Muscle layer of duodenum (tissue), 2 donors: ENCODE measurements at regions not wholly inside any gene's neighbourhood (a gene's known extent, or its start where the extent isn't known, plus 50 kb on each side); places are given as distances from the start of the nearest gene placed in this dataset.
"Not testable (repeated sequence)": the region's sequence is repeated elsewhere in the genome, so short reads cannot be mapped to it uniquely, and the experiment has no call there.

Experiments
- H3K27ac ChIP-seq: one replicate; pipeline ENCODE4 v1.7.0; 2013; ENCODE audit warnings: mild to moderate bottlenecking, low read length
- H3K27me3 ChIP-seq: one replicate; pipeline ENCODE4 v1.7.0; 2013; ENCODE audit warnings: low read depth, mild to moderate bottlenecking, control low read depth, low read length
- H3K36me3 ChIP-seq, 2 donors: one replicate each; pipeline ENCODE4 v1.7.0; 2013; ENCODE audit warnings: low read length in 2 of 2, control low read depth in 1 of 2, mild to moderate bottlenecking in 1 of 2; ENCODE audit not compliant: insufficient read depth in 2 of 2, control insufficient read depth in 1 of 2
- H3K4me1 ChIP-seq, 2 donors: one replicate each; pipeline ENCODE4 v1.7.0; 2013; ENCODE audit warnings: low read length in 2 of 2, mild to moderate bottlenecking in 2 of 2, control low read depth in 1 of 2, moderate library complexity in 1 of 2; ENCODE audit not compliant: insufficient read depth in 2 of 2, control insufficient read depth in 1 of 2
- H3K4me3 ChIP-seq, 2 donors: one replicate each; pipeline ENCODE4 v1.7.0; 2013; ENCODE audit warnings: low read length in 2 of 2, low read depth in 1 of 2, mild to moderate bottlenecking in 1 of 2
- H3K9me3 ChIP-seq, 2 donors: one replicate each; pipeline ENCODE4 v1.7.0; 2013; ENCODE audit warnings: low read length in 2 of 2, control low read depth in 1 of 2, mild to moderate bottlenecking in 1 of 2; ENCODE audit not compliant: control insufficient read depth in 1 of 2
- donor health status: healthy.

- Histone ChIP-seq H3K4me1 (no peaks in the 10 kb centered on the region), H3K36me3 (no peaks in the 10 kb centered on the region), H3K4me3 (no peak overlapping the region)
Observed at GRCh38 chr18:55967019-55967418, 379.0 kb upstream of the TCF4 start.

GRCh38 chr18:55964171-55964570 lies 376.2 kb upstream of the TCF4 start:
- no peaks in the 10 kb centered on the region for H3K4me1 ChIP-seq
- no peaks in the 10 kb centered on the region for H3K27me3 ChIP-seq
- no peaks in the 10 kb centered on the region for H3K9me3 ChIP-seq
- H3K36me3 ChIP-seq: no peaks in the 10 kb centered on the region
- H3K4me3 ChIP-seq: no peak overlapping the region
- no peak overlapping the region for H3K27ac ChIP-seq

More at GRCh38 chr18:55967019-55967418, 379.0 kb upstream of the TCF4 start:
- Histone ChIP-seq H3K27ac (no peak overlapping the region), H3K9me3 (no peaks in the 10 kb centered on the region), H3K27me3 (no peaks in the 10 kb centered on the region)

- Histone ChIP-seq H3K4me1 (no peaks in the 10 kb centered on the region), H3K4me3 (no peak overlapping the region), H3K9me3 (no peaks in the 10 kb centered on the region), H3K36me3 (no peaks in the 10 kb centered on the region), H3K27me3 (no peaks in the 10 kb centered on the region), H3K27ac (no peak overlapping the region)
Observed at GRCh38 chr18:55953326-55953725, 365.3 kb upstream of the TCF4 start.

- not testable (repeated sequence) for H3K9me3 ChIP-seq, H3K4me1 ChIP-seq, H3K27ac ChIP-seq, H3K36me3 ChIP-seq, H3K27me3 ChIP-seq, H3K4me3 ChIP-seq
Observed at GRCh38 chr18:55951738-55952137, 363.7 kb upstream of the TCF4 start.

GRCh38 chr18:55950379-55951166 lies 362.6 kb upstream of the TCF4 start:
- H3K27me3 ChIP-seq: no peaks in the 10 kb centered on the region
- H3K36me3 ChIP-seq: no peaks in the 10 kb centered on the region
- H3K4me3 ChIP-seq: no peak overlapping the region
- no peak overlapping the region for H3K27ac ChIP-seq
- no peaks in the 10 kb centered on the region for H3K9me3 ChIP-seq
- no peaks in the 10 kb centered on the region for H3K4me1 ChIP-seq

- Histone ChIP-seq H3K36me3 (no peaks in the 10 kb centered on the region), H3K27me3 (no peaks in the 10 kb centered on the region), H3K9me3 (peaks cover 13 to 14% of the 10 kb centered on the region in 2 donors), H3K4me1 (no peaks in the 10 kb centered on the region), H3K4me3 (no peak overlapping the region), H3K27ac (no peak overlapping the region)
Observed at GRCh38 chr18:55934821-55935220, 346.8 kb upstream of the TCF4 start.

GRCh38 chr18:55932675-55933074 lies 344.7 kb upstream of the TCF4 start:
- Histone ChIP-seq H3K27ac (no peak overlapping the region), H3K4me1 (no peaks in the 10 kb centered on the region), H3K36me3 (no peaks in the 10 kb centered on the region), H3K9me3 (peaks cover 7 to 10% of the 10 kb centered on the region in 2 donors), H3K4me3 (no peak overlapping the region), H3K27me3 (no peaks in the 10 kb centered on the region)

- H3K4me3 ChIP-seq: no peak overlapping the region
- H3K27me3 ChIP-seq: no peaks in the 10 kb centered on the region
- H3K4me1 ChIP-seq: no peaks in the 10 kb centered on the region
- H3K9me3 ChIP-seq: no peaks in the 10 kb centered on the region
- no peaks in the 10 kb centered on the region for H3K36me3 ChIP-seq
- H3K27ac ChIP-seq: no peak overlapping the region
Observed at GRCh38 chr18:55927831-55928230, 339.8 kb upstream of the TCF4 start.

- H3K27ac ChIP-seq: no peak overlapping the region
- no peaks in the 10 kb centered on the region for H3K9me3 ChIP-seq
- H3K4me1 ChIP-seq: no peaks in the 10 kb centered on the region
- H3K4me3 ChIP-seq: no peak overlapping the region
- H3K36me3 ChIP-seq: no peaks in the 10 kb centered on the region
- H3K27me3 ChIP-seq: no peaks in the 10 kb centered on the region
Observed at GRCh38 chr18:55925772-55926171, 337.8 kb upstream of the TCF4 start.

GRCh38 chr18:55920063-55920462 lies 332.1 kb upstream of the TCF4 start:
- Histone ChIP-seq H3K27ac (no peak overlapping the region), H3K9me3 (peaks cover 0 to 3% of the 10 kb centered on the region in 2 donors), H3K4me1 (no peaks in the 10 kb centered on the region), H3K27me3 (no peaks in the 10 kb centered on the region), H3K4me3 (no peak overlapping the region), H3K36me3 (no peaks in the 10 kb centered on the region)

- peaks cover 0 to 3% of the 10 kb centered on the region in 2 donors for H3K9me3 ChIP-seq
- H3K4me3 ChIP-seq: no peak overlapping the region
- H3K36me3 ChIP-seq: no peaks in the 10 kb centered on the region
- H3K4me1 ChIP-seq: no peaks in the 10 kb centered on the region
- H3K27ac ChIP-seq: no peak overlapping the region
- H3K27me3 ChIP-seq: no peaks in the 10 kb centered on the region
Observed at GRCh38 chr18:55918444-55918843, 330.5 kb upstream of the TCF4 start.

GRCh38 chr18:55912919-55913318 lies 324.9 kb upstream of the TCF4 start:
- no peak overlapping the region for H3K27ac ChIP-seq
- no peak overlapping the region for H3K4me3 ChIP-seq
- peaks cover 0 to 3% of the 10 kb centered on the region in 2 donors for H3K9me3 ChIP-seq
- H3K4me1 ChIP-seq: no peaks in the 10 kb centered on the region
- no peaks in the 10 kb centered on the region for H3K36me3 ChIP-seq
- H3K27me3 ChIP-seq: no peaks in the 10 kb centered on the region
